ENCODE measurements at regions not wholly inside any gene's neighbourhood (a gene's known extent, or its start where the extent isn't known, plus 50 kb on each side); places are given as distances from the start of the nearest gene placed in this dataset.

GRCh38 chr17:54760836-54761235 lies 139.8 kb upstream of the TOM1L1 start:
- Histone ChIP-seq H3K79me2 (ENCODE audit: control insufficient read depth, insufficient read depth, low read length) (no peaks in the 10 kb centered on the region), H3K4me2 (ENCODE audit: control insufficient read depth, extremely low read depth, insufficient read depth, low read depth, low read length) (no peak overlapping the region), H3K27ac (ENCODE audit: control insufficient read depth, insufficient read depth, low read length) (no peak overlapping the region), H4K20me1 (ENCODE audit: control insufficient read depth, extremely low read depth, insufficient read depth, low read length) (no peaks in the 10 kb centered on the region), H3K36me3 (ENCODE audit: control insufficient read depth in 2 of 2, extremely low read depth in 1 of 2, insufficient read depth in 2 of 2, low read length in 2 of 2) (no peaks in the 10 kb centered on the region), H3K9ac (ENCODE audit: control insufficient read depth, extremely low read depth, insufficient read depth, low read length) (no peak overlapping the region), H3K9me3 (ENCODE audit: control insufficient read depth, low read depth, low read length) (no peaks in the 10 kb centered on the region), H3K9me1 (ENCODE audit: control insufficient read depth, extremely low read depth, insufficient read depth, low read length) (no peaks in the 10 kb centered on the region), H3K27me3 (ENCODE audit: control insufficient read depth, extremely low read depth, insufficient read depth, low read length) (no peaks in the 10 kb centered on the region), H2AFZ (ENCODE audit: control insufficient read depth, low read length) (no peak overlapping the region), H3K4me1 (ENCODE audit: control insufficient read depth, extremely low read depth, insufficient read depth, low read length) (no peaks in the 10 kb centered on the region), H3K4me3 (ENCODE audit: control insufficient read depth in 2 of 3, extremely low read depth in 1 of 3, insufficient read depth in 2 of 3, low read depth in 1 of 3, low read length in 3 of 3) (no peak overlapping the region)
- FAIRE-seq (no peak), DNase-seq (ENCODE audit: low read depth, low spot score) (no peak)
- dilution Hi-C loops (cut with MboI; ENCODE audit: extremely low pct_ligation_motif_present, low sequenced_read_pairs) = no loop called here
- TF ChIP-seq, protein P1, sequence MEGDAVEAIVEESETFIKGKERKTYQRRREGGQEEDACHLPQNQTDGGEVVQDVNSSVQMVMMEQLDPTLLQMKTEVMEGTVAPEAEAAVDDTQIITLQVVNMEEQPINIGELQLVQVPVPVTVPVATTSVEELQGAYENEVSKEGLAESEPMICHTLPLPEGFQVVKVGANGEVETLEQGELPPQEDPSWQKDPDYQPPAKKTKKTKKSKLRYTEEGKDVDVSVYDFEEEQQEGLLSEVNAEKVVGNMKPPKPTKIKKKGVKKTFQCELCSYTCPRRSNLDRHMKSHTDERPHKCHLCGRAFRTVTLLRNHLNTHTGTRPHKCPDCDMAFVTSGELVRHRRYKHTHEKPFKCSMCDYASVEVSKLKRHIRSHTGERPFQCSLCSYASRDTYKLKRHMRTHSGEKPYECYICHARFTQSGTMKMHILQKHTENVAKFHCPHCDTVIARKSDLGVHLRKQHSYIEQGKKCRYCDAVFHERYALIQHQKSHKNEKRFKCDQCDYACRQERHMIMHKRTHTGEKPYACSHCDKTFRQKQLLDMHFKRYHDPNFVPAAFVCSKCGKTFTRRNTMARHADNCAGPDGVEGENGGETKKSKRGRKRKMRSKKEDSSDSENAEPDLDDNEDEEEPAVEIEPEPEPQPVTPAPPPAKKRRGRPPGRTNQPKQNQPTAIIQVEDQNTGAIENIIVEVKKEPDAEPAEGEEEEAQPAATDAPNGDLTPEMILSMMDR (optimal IDR thresholded peaks at IDR 0.05 in 1 of 3, IDR thresholded peaks at IDR 0.05 in 1 of 3, conservative IDR thresholded peaks at IDR 0.05 in 1 of 3; ENCODE audit: extremely low read depth in 1 of 3, insufficient read depth in 2 of 3, low read length in 3 of 3) = no peak
- TF ChIP-seq EZH2 (IDR thresholded peaks at IDR 0.05; ENCODE audit: low read length) = no peak

GRCh38 chr17:54770836-54771235 lies 129.8 kb upstream of the TOM1L1 start:
- H3K36me3 ChIP-seq (ENCODE audit: control insufficient read depth in 2 of 2, extremely low read depth in 1 of 2, insufficient read depth in 2 of 2, low read length in 2 of 2) = no peaks in the 10 kb centered on the region
- no peak overlapping the region for H3K4me3 ChIP-seq (ENCODE audit: control insufficient read depth in 2 of 3, extremely low read depth in 1 of 3, insufficient read depth in 2 of 3, low read depth in 1 of 3, low read length in 3 of 3)
- H3K27me3 ChIP-seq (ENCODE audit: control insufficient read depth, extremely low read depth, insufficient read depth, low read length) = no peaks in the 10 kb centered on the region
- H3K9me1 ChIP-seq (ENCODE audit: control insufficient read depth, extremely low read depth, insufficient read depth, low read length) = no peaks in the 10 kb centered on the region
- H3K4me2 ChIP-seq (ENCODE audit: control insufficient read depth, extremely low read depth, insufficient read depth, low read depth, low read length) = no peak overlapping the region
- no peaks in the 10 kb centered on the region for H4K20me1 ChIP-seq (ENCODE audit: control insufficient read depth, extremely low read depth, insufficient read depth, low read length)
- no peak overlapping the region for H2AFZ ChIP-seq (ENCODE audit: control insufficient read depth, low read length)
- H3K9me3 ChIP-seq (ENCODE audit: control insufficient read depth, low read depth, low read length) = no peaks in the 10 kb centered on the region
- no peaks in the 10 kb centered on the region for H3K79me2 ChIP-seq (ENCODE audit: control insufficient read depth, insufficient read depth, low read length)
- no peaks in the 10 kb centered on the region for H3K4me1 ChIP-seq (ENCODE audit: control insufficient read depth, extremely low read depth, insufficient read depth, low read length)
- dilution Hi-C loops (cut with MboI; ENCODE audit: extremely low pct_ligation_motif_present, low sequenced_read_pairs) = no loop called here
- TF ChIP-seq, protein P1 (optimal IDR thresholded peaks at IDR 0.05 in 1 of 3, IDR thresholded peaks at IDR 0.05 in 1 of 3, conservative IDR thresholded peaks at IDR 0.05 in 1 of 3; ENCODE audit: extremely low read depth in 1 of 3, insufficient read depth in 2 of 3, low read length in 3 of 3) = no peak
- no peak for TF ChIP-seq EZH2 (IDR thresholded peaks at IDR 0.05; ENCODE audit: low read length)
- FAIRE-seq = no peak
- DNase-seq (ENCODE audit: low read depth, low spot score) = no peak
- no peak overlapping the region for H3K27ac ChIP-seq (ENCODE audit: control insufficient read depth, insufficient read depth, low read length)
- no peak overlapping the region for H3K9ac ChIP-seq (ENCODE audit: control insufficient read depth, extremely low read depth, insufficient read depth, low read length)
